ENCODE measurements at regions not wholly inside any gene's neighbourhood (a gene's known extent, or its start where the extent isn't known, plus 50 kb on each side); places are given as distances from the start of the nearest gene placed in this dataset.

GRCh38 chr4:79178760-79179159 is 147.1 kb downstream of the NAA11 start:
- intact Hi-C loops (cut with micrococcal nuclease) = no loop called here
- Mint-ChIP-seq H3K9me3 (ENCODE audit: insufficient read depth) (no peaks in the 10 kb centered on the region), H3K27me3 (no peaks in the 10 kb centered on the region), H3K4me3 (no peak overlapping the region), H3K4me1 (no peaks in the 10 kb centered on the region), H3K27ac (no peak overlapping the region)
- Histone ChIP-seq H3K79me2 (ENCODE audit: control insufficient read depth, insufficient read depth, low read length) (no peaks in the 10 kb centered on the region), H4K20me1 (ENCODE audit: control insufficient read depth, insufficient read depth, low read length, poor library complexity, severe bottlenecking) (no peaks in the 10 kb centered on the region), H3K36me3 (replicated peaks in 1 of 2; ENCODE audit: control extremely low read depth in 1 of 2, control insufficient read depth in 1 of 2, extremely low read depth in 1 of 2, insufficient read depth in 2 of 2, low read length in 1 of 2) (no peaks in the 10 kb centered on the region), H2AFZ (ENCODE audit: insufficient read depth, low read depth, low read length, poor library complexity, severe bottlenecking) (no peak overlapping the region), H3K9ac (ENCODE audit: low read length) (no peak overlapping the region), H3K27me3 (replicated peaks in 1 of 4; ENCODE audit: control extremely low read depth in 1 of 4, control insufficient read depth in 3 of 4, insufficient read depth in 4 of 4, low read length in 3 of 4) (no peaks in the 10 kb centered on the region), H3K4me1 (ENCODE audit: control insufficient read depth in 2 of 2, insufficient read depth in 2 of 2, low read length in 2 of 2) (no peaks in the 10 kb centered on the region), H3K4me2 (replicated peaks; ENCODE audit: low read depth, low read length, poor library complexity, severe bottlenecking) (no peak overlapping the region), H3K9me3 (ENCODE audit: control extremely low read depth in 1 of 3, control insufficient read depth in 2 of 3, insufficient read depth in 1 of 3, low read length in 2 of 3) (peaks cover 0 to 5% (median 0%) of the 10 kb centered on the region in 3 donors), H3K27ac (ENCODE audit: low read length in 2 of 2) (no peak overlapping the region), H3K4me3 (ENCODE audit: control extremely low read depth in 1 of 5, extremely low read depth in 1 of 5, insufficient read depth in 1 of 5, low read depth in 2 of 5, low read length in 4 of 5) (no peak overlapping the region)
- DNase-seq (no peak), ATAC-seq (ENCODE audit: low read depth) (no peak)
- TF ChIP-seq, protein P1, sequence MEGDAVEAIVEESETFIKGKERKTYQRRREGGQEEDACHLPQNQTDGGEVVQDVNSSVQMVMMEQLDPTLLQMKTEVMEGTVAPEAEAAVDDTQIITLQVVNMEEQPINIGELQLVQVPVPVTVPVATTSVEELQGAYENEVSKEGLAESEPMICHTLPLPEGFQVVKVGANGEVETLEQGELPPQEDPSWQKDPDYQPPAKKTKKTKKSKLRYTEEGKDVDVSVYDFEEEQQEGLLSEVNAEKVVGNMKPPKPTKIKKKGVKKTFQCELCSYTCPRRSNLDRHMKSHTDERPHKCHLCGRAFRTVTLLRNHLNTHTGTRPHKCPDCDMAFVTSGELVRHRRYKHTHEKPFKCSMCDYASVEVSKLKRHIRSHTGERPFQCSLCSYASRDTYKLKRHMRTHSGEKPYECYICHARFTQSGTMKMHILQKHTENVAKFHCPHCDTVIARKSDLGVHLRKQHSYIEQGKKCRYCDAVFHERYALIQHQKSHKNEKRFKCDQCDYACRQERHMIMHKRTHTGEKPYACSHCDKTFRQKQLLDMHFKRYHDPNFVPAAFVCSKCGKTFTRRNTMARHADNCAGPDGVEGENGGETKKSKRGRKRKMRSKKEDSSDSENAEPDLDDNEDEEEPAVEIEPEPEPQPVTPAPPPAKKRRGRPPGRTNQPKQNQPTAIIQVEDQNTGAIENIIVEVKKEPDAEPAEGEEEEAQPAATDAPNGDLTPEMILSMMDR (IDR thresholded peaks at IDR 0.05) = no peak
- no peak for TF ChIP-seq EZH2 (IDR thresholded peaks at IDR 0.05; ENCODE audit: borderline replicate concordance, insufficient read depth, low read depth, low read length, poor library complexity, severe bottlenecking)
- ChIA-PET POLR2A (no interaction called here), CTCF (no interaction called here)

GRCh38 chr4:79177388-79177787 is 148.5 kb downstream of the NAA11 start:
- ChIA-PET POLR2A (no interaction called here), CTCF (no interaction called here)
- Mint-ChIP-seq H3K27ac (no peak overlapping the region), H3K9me3 (ENCODE audit: insufficient read depth) (no peaks in the 10 kb centered on the region), H3K27me3 (no peaks in the 10 kb centered on the region), H3K4me1 (no peaks in the 10 kb centered on the region), H3K4me3 (no peak overlapping the region)
- intact Hi-C loops (cut with micrococcal nuclease) = no loop called here
- DNase-seq = no peak
- Histone ChIP-seq H3K27ac (ENCODE audit: low read length in 2 of 2) (no peak overlapping the region), H3K9ac (ENCODE audit: low read length) (no peak overlapping the region), H3K9me3 (ENCODE audit: control extremely low read depth in 1 of 3, control insufficient read depth in 2 of 3, insufficient read depth in 1 of 3, low read length in 2 of 3) (peaks cover 0 to 5% (median 0%) of the 10 kb centered on the region in 3 donors), H2AFZ (ENCODE audit: insufficient read depth, low read depth, low read length, poor library complexity, severe bottlenecking) (no peak overlapping the region), H4K20me1 (ENCODE audit: control insufficient read depth, insufficient read depth, low read length, poor library complexity, severe bottlenecking) (no peaks in the 10 kb centered on the region), H3K4me2 (replicated peaks; ENCODE audit: low read depth, low read length, poor library complexity, severe bottlenecking) (no peak overlapping the region), H3K4me3 (ENCODE audit: control extremely low read depth in 1 of 5, extremely low read depth in 1 of 5, insufficient read depth in 1 of 5, low read depth in 2 of 5, low read length in 4 of 5) (no peak overlapping the region), H3K4me1 (ENCODE audit: control insufficient read depth in 2 of 2, insufficient read depth in 2 of 2, low read length in 2 of 2) (no peaks in the 10 kb centered on the region), H3K79me2 (ENCODE audit: control insufficient read depth, insufficient read depth, low read length) (no peaks in the 10 kb centered on the region), H3K27me3 (replicated peaks in 1 of 4; ENCODE audit: control extremely low read depth in 1 of 4, control insufficient read depth in 3 of 4, insufficient read depth in 4 of 4, low read length in 3 of 4) (no peaks in the 10 kb centered on the region), H3K36me3 (replicated peaks in 1 of 2; ENCODE audit: control extremely low read depth in 1 of 2, control insufficient read depth in 1 of 2, extremely low read depth in 1 of 2, insufficient read depth in 2 of 2, low read length in 1 of 2) (no peaks in the 10 kb centered on the region)
- no peak for TF ChIP-seq EZH2 (IDR thresholded peaks at IDR 0.05; ENCODE audit: borderline replicate concordance, insufficient read depth, low read depth, low read length, poor library complexity, severe bottlenecking)
- TF ChIP-seq, protein P1 (IDR thresholded peaks at IDR 0.05) = no peak
- no peak for ATAC-seq (ENCODE audit: low read depth)
